Stimulated activated naive CD8-positive, alpha-beta T cell treated with anti-CD3 and anti-CD28 coated beads, Interleukin-15, Interleukin-2, amounts not matched to agents 100 U/mL and 50 U/mL, for 24 hours (primary cell): ENCODE measurements at regions not wholly inside any gene's neighbourhood (a gene's known extent, or its start where the extent isn't known, plus 50 kb on each side); places are given as distances from the start of the nearest gene placed in this dataset.
"Not testable (repeated sequence)": the region's sequence is repeated elsewhere in the genome, so short reads cannot be mapped to it uniquely, and the experiment has no call there.

Source experiments
- ATAC-seq: fragments of 150-1000 bp; cut with Tn5 transposase; one replicate; pipeline ENCODE4 v1.10.0; 2021
- DNase-seq: peaks from one replicate; pipeline ENCODE4 v3.0.0; 2021

GRCh38 chr6:131336596-131336995 lies 201.3 kb downstream of the AKAP7 start:
- DNase-seq (no peak), ATAC-seq (no peak)

GRCh38 chr6:131346896-131347295 lies 211.6 kb downstream of the AKAP7 start:
- not testable (repeated sequence) for DNase-seq, ATAC-seq

GRCh38 chr6:131348572-131348971 lies 213.3 kb downstream of the AKAP7 start:
- DNase-seq (no peak), ATAC-seq (no peak)

- DNase-seq (no peak), ATAC-seq (no peak)
Measured at GRCh38 chr6:131349199-131349598, 213.9 kb downstream of the AKAP7 start.

GRCh38 chr6:131353106-131353505 lies 217.8 kb downstream of the AKAP7 start:
- ATAC-seq (no peak), DNase-seq (no peak)

GRCh38 chr6:131353876-131354275 lies 218.6 kb downstream of the AKAP7 start:
- no peak for DNase-seq
- no peak for ATAC-seq

- ATAC-seq: no peak
Measured at GRCh38 chr6:131354356-131354755, 218.7 kb upstream of the ARG1 start.

GRCh38 chr6:131356161-131356560 lies 216.9 kb upstream of the ARG1 start:
- no peak for DNase-seq
- no peak for ATAC-seq

More at GRCh38 chr6:131354356-131354755, 218.7 kb upstream of the ARG1 start:
- DNase-seq: no peak

- DNase-seq (no peak), ATAC-seq (no peak)
Measured at GRCh38 chr6:131357501-131357900, 215.5 kb upstream of the ARG1 start.

- no peak for ATAC-seq
Measured at GRCh38 chr6:131362070-131362469, 211.0 kb upstream of the ARG1 start.

GRCh38 chr6:131362696-131363095 lies 210.3 kb upstream of the ARG1 start:
- ATAC-seq: no peak
- DNase-seq: no peak

More at GRCh38 chr6:131362070-131362469, 211.0 kb upstream of the ARG1 start:
- DNase-seq: no peak

- DNase-seq: no peak
- ATAC-seq: no peak
Measured at GRCh38 chr6:131363947-131364834, 208.8 kb upstream of the ARG1 start.

GRCh38 chr6:131366223-131366622 lies 206.8 kb upstream of the ARG1 start:
- DNase-seq (no peak), ATAC-seq (no peak)

- ATAC-seq (no peak), DNase-seq (no peak)
Measured at GRCh38 chr6:131367206-131367873, 205.7 kb upstream of the ARG1 start.

GRCh38 chr6:131368198-131368911 lies 204.7 kb upstream of the ARG1 start:
- DNase-seq: no peak
- no peak for ATAC-seq

- DNase-seq: no peak
- no peak for ATAC-seq
Measured at GRCh38 chr6:131372535-131372934, 200.5 kb upstream of the ARG1 start.

GRCh38 chr6:131377112-131377705 lies 195.8 kb upstream of the ARG1 start:
- ATAC-seq (no peak), DNase-seq (no peak)

- ATAC-seq: no peak
- DNase-seq: no peak
Measured at GRCh38 chr6:131378874-131379273, 194.2 kb upstream of the ARG1 start.

GRCh38 chr6:131379948-131380347 lies 193.1 kb upstream of the ARG1 start:
- ATAC-seq: no peak
- DNase-seq: no peak

- no peak for ATAC-seq
- DNase-seq: no peak
Measured at GRCh38 chr6:131381052-131381708, 191.8 kb upstream of the ARG1 start.

- no peak for DNase-seq
- no peak for ATAC-seq
Measured at GRCh38 chr6:131381709-131382093, 191.3 kb upstream of the ARG1 start.

- DNase-seq: no peak
- no peak for ATAC-seq
Measured at GRCh38 chr6:131382631-131383030, 190.4 kb upstream of the ARG1 start.
